GM21717 (cell line): ENCODE measurements at regions not wholly inside any gene's neighbourhood (a gene's known extent, or its start where the extent isn't known, plus 50 kb on each side); places are given as distances from the start of the nearest gene placed in this dataset.
"Not testable (repeated sequence)": the region's sequence is repeated elsewhere in the genome, so short reads cannot be mapped to it uniquely, and the experiment has no call there.

Source experiments
- ATAC-seq: cut with Tn5 transposase; IDR thresholded peaks from one replicate; pipeline ENCODE4 v1.9.1; 2021; ENCODE audit warnings: mild to moderate bottlenecking, moderate library complexity; ENCODE audit not compliant: unreplicated experiment

DNA sequence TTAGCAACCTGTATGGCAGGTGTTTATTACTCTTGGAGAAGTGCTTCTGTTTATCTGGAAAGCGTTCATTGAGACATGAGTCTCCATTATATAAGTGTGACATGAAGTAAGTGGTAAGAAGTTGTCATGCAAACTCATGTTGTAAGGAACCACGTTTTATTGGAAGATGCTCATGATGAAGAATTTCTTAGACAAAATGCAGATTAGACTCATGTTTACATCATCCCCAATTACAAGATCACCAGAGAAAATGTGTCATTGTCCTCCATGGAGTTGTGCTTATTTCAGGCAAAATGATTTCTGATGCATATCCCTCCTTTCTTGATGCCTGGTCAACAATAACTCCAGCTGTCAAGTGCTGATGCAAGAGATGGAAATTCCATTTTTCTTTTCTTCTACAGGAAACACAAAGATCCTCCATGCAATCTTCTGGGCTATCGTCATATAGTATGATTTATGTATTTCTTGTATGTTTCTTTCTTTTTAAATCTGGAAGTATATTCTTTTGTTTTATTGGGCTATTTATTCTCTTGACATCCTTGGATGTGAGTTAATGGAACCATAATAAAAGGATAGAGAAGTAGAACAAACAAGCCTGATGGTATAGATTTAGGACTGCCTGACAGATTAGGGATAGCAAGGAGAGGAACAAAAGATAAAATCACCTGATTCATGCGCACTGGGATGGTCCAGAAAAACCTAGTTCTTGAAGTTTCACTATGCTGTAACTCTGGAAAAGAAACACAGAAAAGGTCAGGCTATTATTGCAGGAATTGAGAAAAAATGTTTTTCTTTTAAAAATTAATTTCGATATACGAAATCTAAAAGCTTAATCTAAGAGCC is 50.7 kb upstream of the DIAPH3 start:
- ATAC-seq, result no peak

DNA sequence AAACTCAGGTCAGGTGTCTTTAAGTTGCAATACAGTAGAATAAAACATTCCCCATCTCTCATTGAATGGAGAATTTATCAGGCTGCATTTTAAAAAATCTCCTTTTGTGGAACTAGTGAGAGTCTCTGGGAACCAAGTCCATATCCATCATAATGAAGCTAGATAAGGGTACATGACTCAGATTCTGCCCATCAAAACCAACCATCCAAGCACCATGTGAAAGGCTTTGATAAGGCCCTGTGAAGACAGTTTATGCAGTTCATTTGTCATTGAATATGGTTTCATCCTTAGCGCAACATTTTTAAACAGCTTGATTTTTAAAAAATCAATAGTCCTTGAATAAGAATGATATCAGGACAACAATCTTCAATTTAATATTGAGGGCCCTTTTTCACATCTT is 56.3 kb upstream of the DIAPH3 start:
- no peak for ATAC-seq

DNA sequence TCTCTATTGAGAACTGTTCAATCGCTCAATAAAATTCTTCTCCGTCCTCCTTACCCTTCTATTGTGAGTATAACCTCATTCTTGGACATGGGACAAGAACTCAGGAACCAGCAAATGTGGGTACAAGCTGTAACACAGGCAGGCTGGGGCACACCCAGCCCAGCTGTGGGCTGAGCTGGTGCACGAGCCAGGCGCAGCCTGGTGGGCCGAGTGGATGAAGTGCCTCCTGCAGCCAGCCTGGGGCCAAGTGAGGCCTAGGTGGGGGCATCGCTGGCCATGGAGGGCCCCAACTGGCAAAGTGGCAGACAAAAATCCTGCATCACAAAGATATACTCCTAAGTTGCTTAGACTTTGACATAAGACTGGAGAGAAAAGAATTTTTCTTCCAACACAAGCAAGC is 57.9 kb upstream of the DIAPH3 start:
- no peak for ATAC-seq

- ATAC-seq, result no peak
Observed at GRCh38 chr13:60226507-60226906, 62.8 kb upstream of the DIAPH3 start.

GRCh38 chr13:60227158-60227557 is 63.4 kb upstream of the DIAPH3 start:
- ATAC-seq, result no peak

DNA sequence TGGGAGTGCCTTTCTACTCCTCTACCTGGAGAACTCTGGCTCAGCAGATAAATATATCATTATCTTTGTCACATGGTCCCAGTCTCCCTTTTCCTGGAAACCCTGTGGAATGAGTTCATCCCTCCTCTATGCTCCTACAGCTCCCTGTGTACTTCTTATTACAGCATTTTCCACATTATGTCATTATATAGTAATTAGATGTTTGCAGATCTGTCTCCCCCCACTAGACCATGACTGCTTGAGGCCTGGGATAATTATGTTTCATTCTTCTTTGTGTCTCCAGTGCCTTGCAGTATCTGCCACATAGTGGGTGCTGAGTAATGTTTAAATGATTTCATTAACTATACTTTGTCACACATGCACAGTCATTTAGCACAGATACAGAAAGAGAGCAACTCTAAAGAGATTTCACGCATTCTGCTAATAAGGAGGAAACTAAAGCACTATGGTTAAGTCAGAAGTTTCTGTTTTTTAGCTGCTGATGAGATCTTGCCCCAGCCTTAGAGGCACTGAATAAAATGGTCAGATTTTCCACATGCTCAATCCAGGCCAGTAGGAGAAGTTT is 66.1 kb upstream of the DIAPH3 start:
- peak; percentile 34 for ATAC-seq

DNA sequence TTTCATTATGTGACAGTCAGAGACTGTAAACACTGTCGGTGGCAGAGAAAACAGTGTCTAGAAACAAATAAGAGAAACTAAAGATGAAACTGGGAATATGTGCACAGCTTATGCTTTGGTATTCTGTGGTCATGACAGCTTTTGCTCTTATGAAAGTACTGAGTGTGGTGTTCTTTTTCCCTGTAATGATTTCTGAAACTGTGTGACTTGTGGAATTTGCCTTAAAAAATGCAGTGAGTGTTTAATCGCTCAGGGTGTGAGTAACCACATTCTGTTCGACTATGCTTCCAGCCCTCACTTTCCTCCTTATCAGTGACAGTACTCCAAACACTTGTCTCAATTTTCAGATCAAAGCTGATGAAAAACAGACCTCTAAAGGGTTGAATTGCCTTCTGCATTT is 66.9 kb upstream of the DIAPH3 start:
- ATAC-seq, result peak; percentile 83

DNA sequence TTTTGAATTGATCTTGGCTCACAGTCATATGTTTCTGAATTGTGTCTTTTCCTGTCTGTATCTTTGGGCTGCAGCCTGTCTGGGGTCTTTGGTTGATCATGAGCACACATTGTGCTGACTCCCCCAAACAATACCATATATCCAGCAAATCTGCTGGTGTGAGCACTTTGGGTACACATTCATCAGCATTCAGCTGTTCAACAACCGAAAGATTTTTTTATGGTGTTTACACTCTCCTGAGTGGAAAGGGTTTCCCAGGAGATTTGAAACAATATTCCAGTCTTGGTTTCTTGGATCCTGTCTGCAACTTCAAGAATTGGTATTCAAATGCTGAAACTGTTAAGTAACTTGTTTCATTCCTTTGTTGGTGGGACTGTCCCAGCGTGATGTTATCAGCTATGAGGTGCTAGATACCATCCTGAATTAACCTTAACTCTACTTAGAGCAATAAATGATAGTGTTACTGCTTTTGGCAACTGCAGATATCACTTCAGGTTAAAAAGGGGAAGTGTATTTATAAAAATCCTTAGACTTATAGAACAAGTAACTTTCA is 78.4 kb upstream of the DIAPH3 start:
- ATAC-seq, result no peak

DNA sequence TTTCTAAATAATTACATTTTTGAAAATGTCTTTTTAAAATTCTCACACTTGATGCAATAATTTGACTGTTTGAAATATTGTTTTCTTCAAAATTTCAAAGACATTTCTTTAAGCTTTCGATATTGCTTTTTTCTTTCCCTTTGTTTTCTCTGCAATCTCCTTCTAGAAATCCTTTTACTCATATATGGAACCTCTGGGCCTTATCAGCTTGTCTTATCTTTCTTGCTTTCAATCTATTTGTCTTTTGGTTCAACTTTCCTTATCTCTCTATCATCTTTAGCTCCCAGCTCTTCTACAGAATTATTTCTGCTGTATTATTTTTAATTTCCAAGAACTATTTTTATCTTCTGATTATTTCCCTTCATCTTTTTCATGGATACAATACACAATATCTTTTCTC is 80.7 kb upstream of the DIAPH3 start:
- ATAC-seq, result no peak

GRCh38 chr13:60251419-60251818 is 87.7 kb upstream of the DIAPH3 start:
- not testable (repeated sequence) for ATAC-seq

GRCh38 chr13:60258349-60258748 is 94.6 kb upstream of the DIAPH3 start:
- no peak for ATAC-seq

DNA sequence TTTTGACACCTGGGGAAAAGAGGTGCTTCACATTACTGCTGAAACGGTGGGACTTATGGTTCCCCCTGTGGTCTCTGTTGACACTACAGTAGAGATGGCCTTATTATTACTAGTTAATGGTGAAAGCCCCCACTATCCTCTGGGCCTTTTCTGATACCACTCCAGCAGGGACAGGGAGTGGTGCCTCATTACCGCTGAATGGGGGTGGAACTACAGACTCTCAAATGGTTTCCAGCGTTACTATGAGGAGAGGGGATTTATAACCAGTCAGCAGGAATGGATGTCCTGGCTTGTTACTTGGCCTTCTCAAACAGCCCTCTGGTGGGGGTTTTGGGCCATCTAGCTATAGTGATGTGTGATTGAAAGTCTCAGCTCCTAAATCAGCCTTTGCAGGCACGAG is 96.7 kb upstream of the DIAPH3 start:
- no peak for ATAC-seq

- no peak for ATAC-seq
Observed at GRCh38 chr13:60261432-60262351, 98.0 kb upstream of the DIAPH3 start.

GRCh38 chr13:60265566-60265965 is 101.8 kb upstream of the DIAPH3 start:
- ATAC-seq, result no peak

- no peak for ATAC-seq
Observed at GRCh38 chr13:60267498-60268202, 103.9 kb upstream of the DIAPH3 start.

DNA sequence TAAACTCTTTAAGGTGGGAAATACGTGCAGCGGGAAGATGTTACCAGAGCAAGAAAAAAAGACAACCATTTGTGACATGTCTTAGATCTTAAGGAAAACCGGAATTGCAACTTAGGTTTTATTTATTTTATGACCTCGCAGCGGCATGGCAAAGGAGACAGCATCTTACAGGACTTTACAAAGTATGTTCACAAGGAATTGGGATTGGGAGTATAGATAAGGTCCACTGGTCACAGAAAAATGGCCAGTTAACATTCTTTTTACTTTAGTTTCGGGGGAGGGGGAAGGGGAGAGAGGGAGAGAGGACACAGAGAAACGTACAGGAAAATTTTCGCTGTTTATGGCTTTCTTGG is 104.5 kb upstream of the DIAPH3 start:
- no peak for ATAC-seq

GRCh38 chr13:60273971-60274527 is 110.3 kb upstream of the DIAPH3 start:
- no peak for ATAC-seq

DNA sequence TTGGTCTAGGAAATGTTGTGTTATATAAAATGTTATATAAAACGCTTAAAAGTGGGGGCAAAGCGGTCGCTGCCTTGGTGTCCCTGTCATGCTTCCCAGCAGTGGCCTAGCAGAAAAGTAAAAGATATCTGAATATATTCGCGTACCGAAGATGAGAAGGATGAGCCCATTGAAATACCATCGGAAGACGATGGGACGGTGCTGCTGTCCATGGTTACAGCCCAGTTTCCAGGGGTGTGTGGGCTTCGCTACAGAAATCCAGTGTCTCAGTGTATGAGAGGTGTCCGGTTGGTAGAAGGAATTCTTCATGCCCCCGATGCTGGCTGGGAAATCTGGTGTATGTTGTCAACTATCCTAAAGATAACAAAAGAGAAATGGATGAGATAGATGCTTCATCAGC is 110.9 kb upstream of the DIAPH3 start:
- ATAC-seq, result no peak

GRCh38 chr13:60275208-60275607 is 111.5 kb upstream of the DIAPH3 start:
- ATAC-seq, result no peak

DNA sequence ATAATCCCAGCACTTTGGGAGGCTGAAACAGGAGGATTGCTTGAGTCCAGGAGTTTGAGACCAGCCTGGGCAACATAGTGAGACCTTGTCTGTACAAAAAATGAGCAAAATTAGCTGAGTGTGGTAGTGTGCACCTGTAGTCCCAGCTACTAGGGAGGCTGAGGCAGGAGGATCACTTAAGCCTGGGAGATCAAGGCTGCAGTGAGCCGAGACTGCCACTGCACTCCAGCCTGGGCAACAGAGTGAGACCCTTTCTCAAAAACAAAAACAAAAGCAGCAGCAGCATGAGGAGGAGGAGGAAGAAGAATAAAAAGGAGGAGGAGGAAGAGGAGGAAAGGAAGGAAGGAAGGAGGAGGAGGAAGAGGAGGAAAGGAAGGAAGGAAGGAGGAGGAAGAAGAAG is 116.5 kb upstream of the TDRD3 start:
- not testable (repeated sequence) for ATAC-seq
